ENCODE measurements at regions not wholly inside any gene's neighbourhood (a gene's known extent, or its start where the extent isn't known, plus 50 kb on each side); places are given as distances from the start of the nearest gene placed in this dataset.

GRCh38 chr18:32577561-32577960, 106.9 kb upstream of the GAREM1 start:
- H3K23ac ChIP-seq (ENCODE audit: low read length): no peak overlapping the region
- H2BK15ac ChIP-seq (replicated peaks; ENCODE audit: low read depth): no peak overlapping the region
- H3K27me3 ChIP-seq (ENCODE audit: insufficient read depth, low read length, poor library complexity): no peaks in the 10 kb centered on the region
- no CpG with 5 or more reads among the region's 2 CpGs for WGBS (ENCODE audit: extremely low coverage, insufficient coverage, low lambda C conversion rate)
- H3K4me3 ChIP-seq (ENCODE audit: low read length): no peak overlapping the region
- no peak overlapping the region for H4K8ac ChIP-seq (ENCODE audit: low read depth, low read length)
- no peak overlapping the region for H3K4me2 ChIP-seq (ENCODE audit: low read length)
- H2AK5ac ChIP-seq (ENCODE audit: low read length): no peak overlapping the region
- no peak overlapping the region for H3K4ac ChIP-seq (ENCODE audit: low read depth, low read length)
- H3K79me2 ChIP-seq (ENCODE audit: control insufficient read depth, insufficient read depth, low read length): no peaks in the 10 kb centered on the region
- no peaks in the 10 kb centered on the region for H3K79me1 ChIP-seq (ENCODE audit: low read length)
- H3K9ac ChIP-seq (ENCODE audit: low read length): no peak overlapping the region
- no peak overlapping the region for H2BK5ac ChIP-seq (ENCODE audit: low read length)
- H3K27ac ChIP-seq (ENCODE audit: low read depth, low read length): no peak overlapping the region
- H3K18ac ChIP-seq (ENCODE audit: low read length): no peak overlapping the region
- no peaks in the 10 kb centered on the region for H3K36me3 ChIP-seq (ENCODE audit: control insufficient read depth, insufficient read depth, low read length)
- H4K5ac ChIP-seq (ENCODE audit: low read length): no peak overlapping the region
- H3K56ac ChIP-seq (ENCODE audit: low read length): no peak overlapping the region
- no peaks in the 10 kb centered on the region for H3K4me1 ChIP-seq (ENCODE audit: control insufficient read depth, low read depth, low read length)
- no peak overlapping the region for H2BK120ac ChIP-seq (ENCODE audit: low read depth, low read length)
- DNase-seq: no peak

- Histone ChIP-seq H3K27ac (ENCODE audit: low read depth, low read length) (no peak overlapping the region), H3K4me3 (ENCODE audit: low read length) (no peak overlapping the region)
Measured at GRCh38 chr18:32576296-32576916, 105.7 kb upstream of the GAREM1 start.

DNA sequence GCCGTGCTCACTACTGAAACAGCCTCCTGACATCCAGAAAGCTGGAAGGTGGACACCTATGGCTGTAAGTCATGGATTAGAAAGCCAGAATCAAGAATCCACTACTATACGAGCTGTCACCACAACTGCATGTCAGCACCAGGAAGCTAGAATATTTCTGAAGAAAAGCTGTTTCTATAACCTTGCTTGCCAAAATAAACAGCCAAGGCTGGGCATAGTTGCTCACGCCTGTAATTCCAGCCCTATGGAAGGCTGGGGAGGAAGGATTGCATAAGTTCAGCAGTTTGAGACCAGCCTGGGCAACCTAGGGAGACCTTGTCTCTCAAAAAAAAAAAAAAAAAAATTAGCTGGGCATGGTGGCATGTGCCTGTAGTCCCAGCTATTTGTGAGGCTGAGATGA, 96.3 kb upstream of the GAREM1 start:
- DNase-seq: no peak
- H3K27ac ChIP-seq (ENCODE audit: low read depth, low read length): no peak overlapping the region
- H3K4ac ChIP-seq (ENCODE audit: low read depth, low read length): no peak overlapping the region
- H3K4me2 ChIP-seq (ENCODE audit: low read length): no peak overlapping the region
- no peak overlapping the region for H2BK5ac ChIP-seq (ENCODE audit: low read length)
- H2BK15ac ChIP-seq (replicated peaks; ENCODE audit: low read depth): no peak overlapping the region
- no peak overlapping the region for H4K8ac ChIP-seq (ENCODE audit: low read depth, low read length)
- no peak overlapping the region for H3K4me3 ChIP-seq (ENCODE audit: low read length)
- H3K79me1 ChIP-seq (ENCODE audit: low read length): no peaks in the 10 kb centered on the region
- H4K5ac ChIP-seq (ENCODE audit: low read length): no peak overlapping the region
- no peaks in the 10 kb centered on the region for H3K36me3 ChIP-seq (ENCODE audit: control insufficient read depth, insufficient read depth, low read length)
- no peak overlapping the region for H3K9ac ChIP-seq (ENCODE audit: low read length)
- H3K79me2 ChIP-seq (ENCODE audit: control insufficient read depth, insufficient read depth, low read length): no peaks in the 10 kb centered on the region
- no peaks in the 10 kb centered on the region for H3K27me3 ChIP-seq (ENCODE audit: insufficient read depth, low read length, poor library complexity)
- H2BK120ac ChIP-seq (ENCODE audit: low read depth, low read length): no peak overlapping the region
- H3K4me1 ChIP-seq (ENCODE audit: control insufficient read depth, low read depth, low read length): no peaks in the 10 kb centered on the region
- H3K23ac ChIP-seq (ENCODE audit: low read length): no peak overlapping the region
- WGBS (ENCODE audit: extremely low coverage, insufficient coverage, low lambda C conversion rate): no CpG with 5 or more reads among the region's 3 CpGs
- no peak overlapping the region for H3K56ac ChIP-seq (ENCODE audit: low read length)
- no peak overlapping the region for H3K18ac ChIP-seq (ENCODE audit: low read length)
- no peak overlapping the region for H2AK5ac ChIP-seq (ENCODE audit: low read length)

More at GRCh38 chr18:32576296-32576916, 105.7 kb upstream of the GAREM1 start:
- peak; percentile 62 for DNase-seq
- no peak overlapping the region for H3K23ac ChIP-seq (ENCODE audit: low read length)
- WGBS (ENCODE audit: extremely low coverage, insufficient coverage, low lambda C conversion rate): no CpG with 5 or more reads among the region's 7 CpGs
- no peak overlapping the region for H4K5ac ChIP-seq (ENCODE audit: low read length)
- H3K36me3 ChIP-seq (ENCODE audit: control insufficient read depth, insufficient read depth, low read length): no peaks in the 10 kb centered on the region
- no peak overlapping the region for H2BK5ac ChIP-seq (ENCODE audit: low read length)
- no peak overlapping the region for H3K56ac ChIP-seq (ENCODE audit: low read length)
- no peaks in the 10 kb centered on the region for H3K79me2 ChIP-seq (ENCODE audit: control insufficient read depth, insufficient read depth, low read length)
- no peak overlapping the region for H3K4me2 ChIP-seq (ENCODE audit: low read length)
- H3K79me1 ChIP-seq (ENCODE audit: low read length): no peaks in the 10 kb centered on the region
- H2AK5ac ChIP-seq (ENCODE audit: low read length): no peak overlapping the region
- H3K18ac ChIP-seq (ENCODE audit: low read length): no peak overlapping the region
- H2BK120ac ChIP-seq (ENCODE audit: low read depth, low read length): no peak overlapping the region
- H3K27me3 ChIP-seq (ENCODE audit: insufficient read depth, low read length, poor library complexity): no peaks in the 10 kb centered on the region
- H3K4me1 ChIP-seq (ENCODE audit: control insufficient read depth, low read depth, low read length): no peaks in the 10 kb centered on the region
- H3K4ac ChIP-seq (ENCODE audit: low read depth, low read length): no peak overlapping the region
- no peak overlapping the region for H4K8ac ChIP-seq (ENCODE audit: low read depth, low read length)
- peak overlapping the region; percentile 19 for H2BK15ac ChIP-seq (replicated peaks; ENCODE audit: low read depth)
- H3K9ac ChIP-seq (ENCODE audit: low read length): no peak overlapping the region

DNA sequence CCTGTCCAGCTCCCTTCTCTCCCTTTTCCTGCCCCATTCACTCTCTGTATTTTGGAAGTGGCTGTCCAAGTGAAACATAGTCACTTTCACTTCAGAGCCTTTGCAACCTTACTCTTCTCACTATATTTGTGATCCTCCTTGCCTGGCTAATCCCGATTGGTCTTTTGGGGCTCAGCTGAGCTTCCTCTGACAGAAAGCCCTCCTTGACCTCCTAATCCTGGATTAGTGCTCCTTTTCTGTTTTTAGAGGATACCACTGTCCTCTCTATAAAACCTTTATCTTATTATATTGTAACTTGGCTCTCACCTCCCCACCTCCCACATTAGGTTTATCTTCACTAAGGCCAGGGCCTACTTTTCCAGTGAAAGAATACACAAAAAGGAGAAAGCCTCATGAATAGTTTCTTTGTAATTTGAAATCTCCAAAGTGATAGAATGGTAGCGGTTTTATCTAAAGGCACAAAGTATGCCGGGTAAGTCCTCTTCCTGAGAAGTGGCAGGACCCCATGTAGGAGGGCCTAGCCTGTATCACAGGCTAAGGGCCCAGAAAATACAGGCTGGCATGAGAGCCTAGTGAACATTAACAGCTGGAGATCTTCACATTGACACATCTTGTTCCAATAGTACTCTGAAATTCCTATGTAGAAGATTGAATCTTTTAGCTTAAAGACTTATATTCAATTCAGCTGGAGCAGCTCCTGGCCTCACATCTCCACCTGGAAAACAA, 83.1 kb upstream of the GAREM1 start:
- peaks cover 2% of the 10 kb centered on the region for H3K4me1 ChIP-seq (ENCODE audit: control insufficient read depth, low read depth, low read length)
- H3K36me3 ChIP-seq (ENCODE audit: control insufficient read depth, insufficient read depth, low read length): no peaks in the 10 kb centered on the region
- peak; percentile 32 for DNase-seq
- H3K18ac ChIP-seq (ENCODE audit: low read length): no peak overlapping the region
- no peak overlapping the region for H2BK5ac ChIP-seq (ENCODE audit: low read length)
- H3K4me3 ChIP-seq (ENCODE audit: low read length): no peak overlapping the region
- no peak overlapping the region for H2BK15ac ChIP-seq (replicated peaks; ENCODE audit: low read depth)
- no peak overlapping the region for H3K56ac ChIP-seq (ENCODE audit: low read length)
- H3K27ac ChIP-seq (ENCODE audit: low read depth, low read length): no peak overlapping the region
- H3K79me1 ChIP-seq (ENCODE audit: low read length): no peaks in the 10 kb centered on the region
- no CpG with 5 or more reads among the region's 3 CpGs for WGBS (ENCODE audit: extremely low coverage, insufficient coverage, low lambda C conversion rate)
- H3K4me2 ChIP-seq (ENCODE audit: low read length): no peak overlapping the region
- no peak overlapping the region for H4K5ac ChIP-seq (ENCODE audit: low read length)
- H4K8ac ChIP-seq (ENCODE audit: low read depth, low read length): no peak overlapping the region
- no peak overlapping the region for H3K4ac ChIP-seq (ENCODE audit: low read depth, low read length)
- no peak overlapping the region for H3K9ac ChIP-seq (ENCODE audit: low read length)
- H2AK5ac ChIP-seq (ENCODE audit: low read length): no peak overlapping the region
- no peaks in the 10 kb centered on the region for H3K79me2 ChIP-seq (ENCODE audit: control insufficient read depth, insufficient read depth, low read length)
- no peak overlapping the region for H2BK120ac ChIP-seq (ENCODE audit: low read depth, low read length)
- H3K23ac ChIP-seq (ENCODE audit: low read length): no peak overlapping the region
- no peaks in the 10 kb centered on the region for H3K27me3 ChIP-seq (ENCODE audit: insufficient read depth, low read length, poor library complexity)

DNA sequence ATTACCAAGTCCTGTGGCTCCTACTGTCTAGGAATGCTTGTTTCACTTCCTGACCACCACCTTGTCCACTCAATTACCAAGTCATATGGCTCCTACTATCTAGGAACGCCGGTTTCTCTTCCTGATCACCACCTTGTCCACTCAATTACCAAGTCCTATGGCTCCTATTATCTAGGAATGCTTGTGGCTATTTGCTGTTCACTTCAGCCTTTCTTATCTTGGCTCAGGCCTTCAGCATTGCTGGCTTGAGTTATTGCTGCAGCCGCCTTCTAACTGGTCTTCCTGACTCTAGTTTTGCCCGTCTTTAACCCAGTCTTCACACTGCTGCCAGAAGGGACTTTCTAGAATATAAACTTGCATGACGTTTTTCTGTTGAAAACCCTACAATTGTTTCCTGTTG, 82.5 kb upstream of the GAREM1 start:
- Histone ChIP-seq H3K36me3 (ENCODE audit: control insufficient read depth, insufficient read depth, low read length) (no peaks in the 10 kb centered on the region), H3K4me2 (ENCODE audit: low read length) (no peak overlapping the region), H3K4me3 (ENCODE audit: low read length) (no peak overlapping the region), H2BK5ac (ENCODE audit: low read length) (no peak overlapping the region), H3K4me1 (ENCODE audit: control insufficient read depth, low read depth, low read length) (peaks cover 3% of the 10 kb centered on the region), H2BK120ac (ENCODE audit: low read depth, low read length) (no peak overlapping the region), H3K79me1 (ENCODE audit: low read length) (no peaks in the 10 kb centered on the region), H2BK15ac (replicated peaks; ENCODE audit: low read depth) (no peak overlapping the region), H3K27ac (ENCODE audit: low read depth, low read length) (no peak overlapping the region), H3K18ac (ENCODE audit: low read length) (no peak overlapping the region), H4K8ac (ENCODE audit: low read depth, low read length) (no peak overlapping the region), H3K4ac (ENCODE audit: low read depth, low read length) (no peak overlapping the region), H3K27me3 (ENCODE audit: insufficient read depth, low read length, poor library complexity) (no peaks in the 10 kb centered on the region), H4K5ac (ENCODE audit: low read length) (no peak overlapping the region), H3K23ac (ENCODE audit: low read length) (no peak overlapping the region), H3K9ac (ENCODE audit: low read length) (no peak overlapping the region), H3K79me2 (ENCODE audit: control insufficient read depth, insufficient read depth, low read length) (no peaks in the 10 kb centered on the region), H2AK5ac (ENCODE audit: low read length) (no peak overlapping the region), H3K56ac (ENCODE audit: low read length) (no peak overlapping the region)
- WGBS (ENCODE audit: extremely low coverage, insufficient coverage, low lambda C conversion rate): no CpG with 5 or more reads among the region's 5 CpGs
- no peak for DNase-seq

Measured in mesendoderm (in vitro differentiated cells).